ENCODE measurements at regions not wholly inside any gene's neighbourhood (a gene's known extent, or its start where the extent isn't known, plus 50 kb on each side); places are given as distances from the start of the nearest gene placed in this dataset.

GRCh38 chr1:193807208-193807607, 620.8 kb upstream of the B3GALT2 start:
- TF ChIP-seq CTCF (conservative IDR thresholded peaks at IDR 0.05; ENCODE audit: low read depth, low read length): no peak
- H3K4me3 ChIP-seq (ENCODE audit: low read depth, low read length): no peak overlapping the region
- DNase-seq (ENCODE audit: low read depth): no peak

GRCh38 chr1:193806079-193807048, 620.0 kb upstream of the B3GALT2 start:
- H3K4me3 ChIP-seq (ENCODE audit: low read depth, low read length): no peak overlapping the region
- no peak for TF ChIP-seq CTCF (conservative IDR thresholded peaks at IDR 0.05; ENCODE audit: low read depth, low read length)
- no peak for DNase-seq (ENCODE audit: low read depth)

DNA sequence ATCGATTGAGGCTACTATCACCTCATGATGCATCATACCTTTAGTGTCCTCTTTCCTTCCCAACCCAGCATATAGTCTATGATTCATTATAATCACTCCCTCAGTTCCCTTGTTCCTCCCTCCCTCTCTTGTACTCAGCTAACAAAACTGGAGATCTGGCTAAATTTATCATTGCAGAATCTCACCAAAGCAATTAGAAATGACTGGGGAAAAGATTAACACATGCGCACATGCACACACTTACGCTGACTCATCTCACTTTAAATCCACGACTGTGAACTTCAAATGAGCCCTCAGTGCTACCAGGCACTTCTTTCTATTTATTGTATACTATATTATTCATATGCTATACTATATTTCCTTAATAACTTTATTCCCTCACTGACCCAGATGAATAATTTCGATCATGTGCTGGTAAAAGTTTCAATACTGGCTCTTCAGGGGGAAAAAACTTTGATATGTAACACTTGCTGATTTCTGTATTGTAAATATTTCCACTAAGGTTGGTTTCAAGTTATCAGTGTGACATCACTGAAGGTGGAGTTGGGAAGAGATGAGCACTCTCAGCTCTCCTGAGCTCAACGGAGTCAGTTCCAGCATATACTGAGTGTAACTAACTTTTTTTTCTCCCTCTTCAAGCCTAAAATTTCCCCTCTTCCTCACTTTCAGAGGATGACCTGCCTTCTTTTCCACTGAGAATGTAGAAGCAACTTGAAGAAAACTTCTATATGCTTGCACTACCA, 613.7 kb upstream of the B3GALT2 start:
- no peak for DNase-seq (ENCODE audit: low read depth)
- TF ChIP-seq CTCF (conservative IDR thresholded peaks at IDR 0.05; ENCODE audit: low read depth, low read length): no peak

DNA sequence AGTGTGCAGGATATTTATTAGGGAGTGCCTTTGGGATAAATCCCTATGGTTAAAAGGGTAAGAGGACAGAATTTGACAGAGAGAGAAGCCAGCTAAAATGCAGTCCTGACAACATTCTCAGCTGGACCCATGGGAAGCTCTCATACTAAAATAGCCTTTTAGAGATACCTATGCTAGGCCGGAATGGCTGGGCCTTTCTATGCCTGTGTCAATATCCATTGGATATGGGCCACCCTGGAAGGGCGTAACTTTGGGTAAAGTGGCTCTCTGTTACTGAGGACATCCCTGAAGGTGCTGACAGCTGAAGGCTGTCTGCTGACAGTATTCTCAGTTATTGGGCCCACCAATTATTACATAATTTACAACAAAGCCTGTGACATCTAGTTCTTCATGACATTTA, 613.0 kb upstream of the B3GALT2 start:
- no peak for DNase-seq (ENCODE audit: low read depth)
- TF ChIP-seq CTCF (conservative IDR thresholded peaks at IDR 0.05; ENCODE audit: low read depth, low read length): no peak

More for the DNA sequence above, 613.7 kb upstream of the B3GALT2 start:
- no peak overlapping the region for H3K4me3 ChIP-seq (ENCODE audit: low read depth, low read length)

DNA sequence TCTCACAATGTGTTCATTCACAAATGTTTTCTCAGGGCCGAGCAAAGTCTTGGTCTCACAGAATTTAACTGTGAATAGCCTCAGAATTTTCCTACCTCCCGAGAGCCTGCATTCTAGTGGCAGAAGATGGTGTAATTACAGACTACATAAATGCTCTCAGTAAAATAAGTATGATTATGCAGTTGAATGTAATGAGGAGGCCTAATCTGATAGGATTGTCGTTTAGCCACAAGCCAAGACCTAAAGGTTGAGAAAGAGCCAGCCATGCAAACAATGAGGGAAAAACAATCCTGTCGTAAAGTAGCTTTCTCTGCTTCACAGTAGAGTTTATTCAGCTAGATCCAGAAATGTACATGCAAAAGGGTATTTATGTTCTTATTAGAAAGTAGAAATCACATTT, 607.8 kb upstream of the B3GALT2 start:
- no peak overlapping the region for H3K4me3 ChIP-seq (ENCODE audit: low read depth, low read length)
- DNase-seq (ENCODE audit: low read depth): no peak
- no peak for TF ChIP-seq CTCF (conservative IDR thresholded peaks at IDR 0.05; ENCODE audit: low read depth, low read length)

More for the DNA sequence above, 613.0 kb upstream of the B3GALT2 start:
- H3K4me3 ChIP-seq (ENCODE audit: low read depth, low read length): no peak overlapping the region

DNA sequence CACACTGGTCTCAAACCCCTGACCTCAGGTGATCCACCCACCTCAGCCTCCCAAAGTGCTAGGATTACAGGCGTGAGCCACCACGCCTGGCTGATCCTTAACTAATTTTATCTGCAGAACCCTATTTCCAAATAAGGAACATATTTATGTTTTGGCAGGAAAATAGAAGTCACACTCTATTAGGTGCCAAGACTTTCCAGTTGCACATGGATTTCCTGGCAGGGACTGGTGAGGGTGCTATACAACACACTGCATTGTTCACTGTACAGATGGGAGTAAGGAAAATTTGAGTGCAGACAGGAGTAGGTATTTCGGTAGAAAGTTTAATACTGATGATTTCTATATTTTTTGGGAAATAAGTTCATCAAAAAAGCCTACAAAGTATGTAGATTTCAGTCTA, 605.3 kb upstream of the B3GALT2 start:
- no peak for DNase-seq (ENCODE audit: low read depth)
- TF ChIP-seq CTCF (conservative IDR thresholded peaks at IDR 0.05; ENCODE audit: low read depth, low read length): no peak
- no peak overlapping the region for H3K4me3 ChIP-seq (ENCODE audit: low read depth, low read length)

Measured in epithelial cell of proximal tubule (primary cell).